Fibroblast of villous mesenchyme (primary cell): ENCODE measurements at regions not wholly inside any gene's neighbourhood (a gene's known extent, or its start where the extent isn't known, plus 50 kb on each side); places are given as distances from the start of the nearest gene placed in this dataset.

Source experiments
- DNase-seq: peaks from one replicate; pipeline ENCODE4 v3.0.0-alpha.2; 2010; ENCODE audit warnings: low read depth
- H3K4me3 ChIP-seq: 2 replicates; pipeline ENCODE4 v1.5.1; 2011; ENCODE audit warnings: low read depth, mild to moderate bottlenecking, low read length
- TF ChIP-seq, protein P1 (sequence below): IDR thresholded peaks from 2 replicates; pipeline ENCODE4 v1.5.1; 2012; ENCODE audit warnings: low read depth, mild to moderate bottlenecking, low read length; ENCODE audit not compliant: insufficient read depth

- TF ChIP-seq, protein P1, sequence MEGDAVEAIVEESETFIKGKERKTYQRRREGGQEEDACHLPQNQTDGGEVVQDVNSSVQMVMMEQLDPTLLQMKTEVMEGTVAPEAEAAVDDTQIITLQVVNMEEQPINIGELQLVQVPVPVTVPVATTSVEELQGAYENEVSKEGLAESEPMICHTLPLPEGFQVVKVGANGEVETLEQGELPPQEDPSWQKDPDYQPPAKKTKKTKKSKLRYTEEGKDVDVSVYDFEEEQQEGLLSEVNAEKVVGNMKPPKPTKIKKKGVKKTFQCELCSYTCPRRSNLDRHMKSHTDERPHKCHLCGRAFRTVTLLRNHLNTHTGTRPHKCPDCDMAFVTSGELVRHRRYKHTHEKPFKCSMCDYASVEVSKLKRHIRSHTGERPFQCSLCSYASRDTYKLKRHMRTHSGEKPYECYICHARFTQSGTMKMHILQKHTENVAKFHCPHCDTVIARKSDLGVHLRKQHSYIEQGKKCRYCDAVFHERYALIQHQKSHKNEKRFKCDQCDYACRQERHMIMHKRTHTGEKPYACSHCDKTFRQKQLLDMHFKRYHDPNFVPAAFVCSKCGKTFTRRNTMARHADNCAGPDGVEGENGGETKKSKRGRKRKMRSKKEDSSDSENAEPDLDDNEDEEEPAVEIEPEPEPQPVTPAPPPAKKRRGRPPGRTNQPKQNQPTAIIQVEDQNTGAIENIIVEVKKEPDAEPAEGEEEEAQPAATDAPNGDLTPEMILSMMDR = no peak
- no peak for DNase-seq
Measured at GRCh38 chr5:106578736-106579135, 1092.0 kb downstream of the EFNA5 start.

DNA sequence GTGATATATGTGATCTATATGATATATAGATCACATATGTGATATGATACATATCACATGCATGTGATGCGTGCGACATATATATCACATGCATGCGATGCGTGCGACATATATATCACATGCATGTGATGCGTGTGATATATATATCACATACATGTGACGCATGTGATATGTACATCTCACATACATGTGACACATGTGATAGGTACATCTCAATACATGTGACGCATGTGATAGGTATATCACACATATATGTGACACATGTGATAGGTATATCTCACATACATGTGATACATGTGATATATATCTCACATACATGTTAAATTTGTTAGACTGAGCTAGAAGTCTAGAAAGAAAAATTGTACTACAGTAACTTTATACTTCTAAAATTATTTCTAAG, 1095.9 kb downstream of the EFNA5 start:
- H3K4me3 ChIP-seq = no peak overlapping the region
- no peak for DNase-seq
- TF ChIP-seq, protein P1 = no peak

More at GRCh38 chr5:106578736-106579135, 1092.0 kb downstream of the EFNA5 start:
- H3K4me3 ChIP-seq = no peak overlapping the region

GRCh38 chr5:106566031-106566430, 1104.7 kb downstream of the EFNA5 start:
- DNase-seq = no peak
- no peak overlapping the region for H3K4me3 ChIP-seq
- TF ChIP-seq, protein P1 = no peak

- H3K4me3 ChIP-seq = no peak overlapping the region
- TF ChIP-seq, protein P1 = no peak
- no peak for DNase-seq
Measured at GRCh38 chr5:106545325-106545724, 1125.4 kb downstream of the EFNA5 start.

DNA sequence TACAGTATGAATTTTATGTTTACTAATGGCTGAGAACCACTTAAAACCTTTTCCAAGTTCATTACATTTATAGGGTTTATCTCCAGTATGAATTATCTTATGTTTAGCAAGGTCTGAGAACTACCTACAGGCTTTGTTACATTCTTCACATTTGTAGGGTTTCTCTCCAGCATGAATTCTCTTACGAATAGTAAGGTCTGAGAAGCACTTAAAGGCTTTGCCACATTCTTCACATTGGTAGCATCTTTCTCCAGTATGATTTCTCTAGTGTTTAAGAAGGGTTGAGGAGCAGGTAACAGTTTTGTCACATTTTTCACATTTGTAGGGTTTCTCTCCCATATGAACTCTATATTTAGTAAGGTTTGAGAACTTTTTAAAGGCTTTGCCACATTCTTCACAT, 1127.4 kb downstream of the EFNA5 start:
- TF ChIP-seq, protein P1 = no peak
- no peak for DNase-seq
- no peak overlapping the region for H3K4me3 ChIP-seq

DNA sequence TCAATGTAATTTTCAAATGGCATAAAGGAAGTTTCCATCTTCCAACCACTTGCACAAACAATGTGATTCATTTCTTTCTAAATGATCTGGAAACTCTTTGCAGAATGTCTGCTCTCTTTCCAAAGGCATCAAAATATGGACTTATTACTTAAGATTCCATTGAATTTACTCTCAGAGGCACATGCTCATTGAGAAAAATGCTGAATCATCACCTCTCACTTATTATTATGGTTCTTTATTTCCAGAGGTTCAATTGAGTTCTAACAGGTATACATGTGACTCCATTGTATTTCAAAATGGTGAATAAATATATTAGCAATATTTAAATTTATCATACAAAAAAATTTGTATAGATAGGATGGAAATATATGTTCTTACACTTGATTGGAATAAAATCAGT, 1140.6 kb downstream of the EFNA5 start:
- TF ChIP-seq, protein P1 = no peak
- no peak for DNase-seq
- H3K4me3 ChIP-seq = no peak overlapping the region

DNA sequence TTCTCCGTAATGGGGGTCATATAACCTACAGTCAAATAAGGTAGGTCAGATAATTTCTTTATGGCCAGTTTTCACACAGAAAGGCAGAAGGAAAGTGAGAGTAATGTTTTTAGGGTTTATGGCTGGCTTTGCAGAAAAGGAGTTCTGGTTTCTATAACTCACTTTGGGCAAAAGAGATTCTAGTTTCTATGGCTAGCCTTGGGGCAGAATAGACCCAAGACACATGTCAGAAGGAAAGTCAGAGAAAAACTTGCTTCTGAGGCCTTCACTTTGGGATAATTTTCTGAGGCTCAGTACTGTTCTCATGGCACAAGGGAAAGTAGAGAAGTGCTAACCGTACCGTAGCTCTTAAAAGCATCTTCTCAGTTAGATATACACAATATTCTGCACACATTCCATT, 1145.3 kb downstream of the EFNA5 start:
- DNase-seq = no peak
- TF ChIP-seq, protein P1 = no peak
- no peak overlapping the region for H3K4me3 ChIP-seq
